Nephron (organoid): ENCODE measurements at regions not wholly inside any gene's neighbourhood (a gene's known extent, or its start where the extent isn't known, plus 50 kb on each side); places are given as distances from the start of the nearest gene placed in this dataset.

Source experiments
- H3K27ac Mint-ChIP-seq, 3 experiments: 2 replicates each; pipeline ENCODE4 v1.8.0; 2020; ENCODE audit warnings: mixed read lengths in 3 of 3, mild to moderate bottlenecking in 2 of 3, moderate library complexity in 1 of 3
- H3K27me3 Mint-ChIP-seq: 2 replicates; pipeline ENCODE4 v1.8.0; 2021; ENCODE audit warnings: low read depth, mild to moderate bottlenecking, moderate library complexity, mixed read lengths
- H3K36me3 Mint-ChIP-seq: 2 replicates; pipeline ENCODE4 v1.8.0; 2020; ENCODE audit warnings: low read depth, mixed read lengths
- H3K4me1 Mint-ChIP-seq: 2 replicates; pipeline ENCODE4 v1.8.0; 2020; ENCODE audit warnings: mixed read lengths
- H3K4me3 Mint-ChIP-seq, 3 experiments: 2 replicates each; pipeline ENCODE4 v1.8.0; 2020; ENCODE audit warnings: mild to moderate bottlenecking in 3 of 3, mixed read lengths in 3 of 3, moderate library complexity in 2 of 3
- H3K9me3 Mint-ChIP-seq: 2 replicates; pipeline ENCODE4 v1.8.0; 2020; ENCODE audit warnings: mixed read lengths
- TF ChIP-seq, protein P1 (sequence below), 3 experiments: fragments of 200-600 bp; sonication (generic); IDR thresholded peaks; one replicate each; pipeline ENCODE4 v1.5.0; 2021; ENCODE audit warnings: antibody characterized with exemption in 3 of 3; ENCODE audit not compliant: unreplicated experiment in 3 of 3

DNA sequence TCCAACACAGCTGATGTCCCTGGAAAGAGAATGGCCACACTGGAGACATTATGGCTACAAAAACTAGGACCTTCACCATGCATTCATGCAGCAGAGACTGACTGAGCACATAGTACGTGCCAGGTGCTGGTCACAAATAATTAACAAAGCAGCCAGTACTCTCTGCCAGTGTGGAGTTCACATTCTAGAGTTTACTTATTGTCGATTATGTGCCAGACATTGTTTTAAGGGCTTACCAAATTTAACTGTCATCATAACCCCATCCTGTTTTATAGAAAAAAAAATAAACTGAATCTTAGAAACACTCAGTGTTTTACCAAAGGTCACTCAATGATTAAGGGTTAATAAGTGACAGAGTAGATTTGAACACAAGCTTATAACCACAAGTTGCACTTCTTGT, 143.3 kb downstream of the RRAGC start:
- Mint-ChIP-seq H3K36me3 (no peaks in the 10 kb centered on the region), H3K4me3 (no peak overlapping the region), H3K27ac (no peak overlapping the region), H3K9me3 (peaks cover 4% of the 10 kb centered on the region), H3K27me3 (no peaks in the 10 kb centered on the region), H3K4me1 (no peaks in the 10 kb centered on the region)
- TF ChIP-seq, protein P1, sequence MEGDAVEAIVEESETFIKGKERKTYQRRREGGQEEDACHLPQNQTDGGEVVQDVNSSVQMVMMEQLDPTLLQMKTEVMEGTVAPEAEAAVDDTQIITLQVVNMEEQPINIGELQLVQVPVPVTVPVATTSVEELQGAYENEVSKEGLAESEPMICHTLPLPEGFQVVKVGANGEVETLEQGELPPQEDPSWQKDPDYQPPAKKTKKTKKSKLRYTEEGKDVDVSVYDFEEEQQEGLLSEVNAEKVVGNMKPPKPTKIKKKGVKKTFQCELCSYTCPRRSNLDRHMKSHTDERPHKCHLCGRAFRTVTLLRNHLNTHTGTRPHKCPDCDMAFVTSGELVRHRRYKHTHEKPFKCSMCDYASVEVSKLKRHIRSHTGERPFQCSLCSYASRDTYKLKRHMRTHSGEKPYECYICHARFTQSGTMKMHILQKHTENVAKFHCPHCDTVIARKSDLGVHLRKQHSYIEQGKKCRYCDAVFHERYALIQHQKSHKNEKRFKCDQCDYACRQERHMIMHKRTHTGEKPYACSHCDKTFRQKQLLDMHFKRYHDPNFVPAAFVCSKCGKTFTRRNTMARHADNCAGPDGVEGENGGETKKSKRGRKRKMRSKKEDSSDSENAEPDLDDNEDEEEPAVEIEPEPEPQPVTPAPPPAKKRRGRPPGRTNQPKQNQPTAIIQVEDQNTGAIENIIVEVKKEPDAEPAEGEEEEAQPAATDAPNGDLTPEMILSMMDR (IDR thresholded peaks at IDR 0.05; ENCODE audit: unreplicated experiment in 3 of 3) = no peak

DNA sequence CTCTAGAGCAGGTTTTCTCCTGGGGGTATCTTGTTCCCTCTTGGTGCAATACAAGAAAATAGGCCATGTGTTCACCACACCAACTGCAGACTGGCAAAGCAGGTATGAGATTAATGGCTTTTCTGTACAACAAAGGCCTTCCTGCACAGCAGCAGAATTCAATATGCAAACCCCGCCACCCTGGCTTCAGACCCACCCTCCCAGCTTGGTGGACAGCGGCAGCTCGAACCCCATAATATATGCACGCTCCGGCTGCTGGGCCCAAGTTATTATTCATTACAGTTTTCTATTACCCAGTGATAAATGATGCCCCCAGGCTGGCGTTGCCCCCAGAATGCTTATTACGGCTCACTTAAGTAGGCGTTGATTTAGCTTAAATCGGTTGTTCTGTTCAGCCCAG, 144.2 kb downstream of the RRAGC start:
- no peaks in the 10 kb centered on the region for H3K27me3 Mint-ChIP-seq
- H3K9me3 Mint-ChIP-seq = peaks cover 7% of the 10 kb centered on the region
- TF ChIP-seq, protein P1 (IDR thresholded peaks at IDR 0.05; ENCODE audit: unreplicated experiment in 3 of 3) = no peak
- no peaks in the 10 kb centered on the region for H3K4me1 Mint-ChIP-seq
- H3K36me3 Mint-ChIP-seq = no peaks in the 10 kb centered on the region
- no peak overlapping the region for H3K27ac Mint-ChIP-seq
- no peak overlapping the region for H3K4me3 Mint-ChIP-seq

DNA sequence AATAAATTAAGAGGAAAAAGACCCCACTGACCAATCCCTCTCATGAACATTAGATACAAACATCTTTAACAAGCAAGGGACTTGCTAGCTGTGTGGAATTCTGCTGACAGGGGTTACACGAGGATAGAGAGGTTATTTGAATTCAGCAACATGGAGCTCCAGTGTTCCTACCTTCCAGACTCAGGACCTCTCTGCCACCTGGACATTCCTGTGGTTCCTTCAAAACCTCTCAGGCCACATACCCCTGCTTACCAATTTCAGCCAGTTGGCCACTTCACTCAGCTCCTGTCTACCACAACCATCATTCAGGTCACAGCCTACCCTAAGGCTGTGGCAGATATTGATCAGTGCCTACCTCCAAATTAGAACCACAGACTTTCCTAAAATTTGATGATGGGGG, 147.5 kb downstream of the RRAGC start:
- H3K36me3 Mint-ChIP-seq = no peaks in the 10 kb centered on the region
- no peaks in the 10 kb centered on the region for H3K27me3 Mint-ChIP-seq
- TF ChIP-seq, protein P1 (IDR thresholded peaks at IDR 0.05; ENCODE audit: unreplicated experiment in 3 of 3) = no peak
- peaks cover 14% of the 10 kb centered on the region for H3K9me3 Mint-ChIP-seq
- H3K4me1 Mint-ChIP-seq = no peaks in the 10 kb centered on the region
- H3K27ac Mint-ChIP-seq = no peak overlapping the region
- no peak overlapping the region for H3K4me3 Mint-ChIP-seq

DNA sequence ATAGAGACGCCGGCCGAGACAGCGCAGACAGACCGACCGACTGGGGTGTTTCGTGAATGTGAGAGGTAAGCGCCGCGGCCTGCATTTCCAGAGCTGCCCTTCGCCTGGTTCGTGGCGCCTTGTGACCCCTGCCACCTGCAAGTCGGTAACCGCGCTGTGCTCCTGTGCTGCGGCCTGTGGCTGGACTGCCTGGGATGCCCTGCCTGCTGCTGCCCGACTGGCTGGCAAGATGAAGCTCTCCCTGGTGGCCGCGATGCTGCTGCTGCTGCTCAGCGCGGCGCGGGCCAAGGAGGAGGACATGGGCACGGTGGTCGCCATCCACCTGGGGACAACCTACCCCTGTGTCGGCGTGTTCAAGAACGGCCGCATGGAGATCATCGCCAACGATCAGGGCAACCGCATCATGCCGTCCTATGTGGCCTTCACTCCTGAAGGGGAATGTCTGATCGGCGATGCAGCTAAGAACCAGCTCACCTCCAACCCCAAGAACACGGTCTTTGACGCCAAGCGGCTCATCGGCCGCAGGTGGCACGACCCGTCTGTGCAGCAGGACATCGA, 150.8 kb downstream of the RRAGC start:
- peaks cover 37% of the 10 kb centered on the region for H3K9me3 Mint-ChIP-seq
- H3K36me3 Mint-ChIP-seq = peaks cover 9% of the 10 kb centered on the region
- no peaks in the 10 kb centered on the region for H3K4me1 Mint-ChIP-seq
- H3K27ac Mint-ChIP-seq = no peak overlapping the region
- H3K4me3 Mint-ChIP-seq = no peak overlapping the region
- TF ChIP-seq, protein P1 (IDR thresholded peaks at IDR 0.05; ENCODE audit: unreplicated experiment in 3 of 3) = no peak
- H3K27me3 Mint-ChIP-seq = no peaks in the 10 kb centered on the region

DNA sequence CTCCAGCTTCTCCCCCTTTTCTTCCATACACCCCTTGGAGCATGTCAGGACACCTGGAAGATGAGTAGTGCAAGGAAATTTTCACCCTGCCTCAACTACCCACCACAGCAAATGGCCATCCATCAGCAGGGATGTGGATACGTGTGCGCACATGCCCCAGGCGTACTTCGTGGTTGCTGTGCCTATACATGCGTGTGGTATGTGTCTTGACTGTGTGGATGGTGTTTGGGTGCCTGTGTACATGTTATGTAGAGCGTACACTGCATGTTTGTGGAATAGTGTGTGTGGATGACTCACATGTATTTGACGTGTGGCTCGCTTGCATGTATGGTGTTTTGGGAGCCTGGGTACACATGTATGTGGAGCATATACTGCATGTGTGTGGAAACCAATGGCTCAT, 158.5 kb downstream of the RRAGC start:
- Mint-ChIP-seq H3K27ac (no peak overlapping the region), H3K4me1 (no peaks in the 10 kb centered on the region), H3K27me3 (peaks cover 25% of the 10 kb centered on the region), H3K36me3 (peaks cover 5% of the 10 kb centered on the region), H3K4me3 (no peak overlapping the region), H3K9me3 (peaks cover 26% of the 10 kb centered on the region)
- TF ChIP-seq, protein P1 (IDR thresholded peaks at IDR 0.05; ENCODE audit: unreplicated experiment in 3 of 3) = no peak

DNA sequence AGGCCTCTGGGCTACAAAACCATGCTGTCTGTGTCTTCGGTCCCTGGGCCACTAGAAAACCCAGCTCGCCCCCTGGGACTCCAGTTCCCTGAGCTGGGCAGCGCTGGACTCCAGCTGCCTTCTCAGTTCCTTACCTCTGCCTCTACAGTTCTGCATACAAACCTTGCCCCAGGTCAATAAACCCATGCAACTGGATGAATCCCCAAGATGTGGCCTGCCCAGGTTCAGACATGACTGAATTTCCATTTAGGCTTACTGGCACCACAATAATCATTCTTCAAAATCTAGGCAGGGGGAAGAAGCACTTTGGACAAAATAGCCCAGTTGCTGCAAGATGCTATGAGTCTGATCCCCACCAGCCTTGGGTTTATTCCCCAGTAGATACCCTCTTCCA, 159.5 kb downstream of the RRAGC start:
- peaks cover 29% of the 10 kb centered on the region for H3K27me3 Mint-ChIP-seq
- H3K4me1 Mint-ChIP-seq = no peaks in the 10 kb centered on the region
- H3K36me3 Mint-ChIP-seq = no peaks in the 10 kb centered on the region
- TF ChIP-seq, protein P1 (IDR thresholded peaks at IDR 0.05; ENCODE audit: unreplicated experiment in 3 of 3) = no peak
- no peak overlapping the region for H3K27ac Mint-ChIP-seq
- peaks cover 17% of the 10 kb centered on the region for H3K9me3 Mint-ChIP-seq
- H3K4me3 Mint-ChIP-seq = no peak overlapping the region
